ENCODE measurements at regions not wholly inside any gene's neighbourhood (a gene's known extent, or its start where the extent isn't known, plus 50 kb on each side); places are given as distances from the start of the nearest gene placed in this dataset.

- H3K4me3 ChIP-seq (ENCODE audit: low read length) = no peak overlapping the region
- DNase-seq = no peak
- WGBS (ENCODE audit: insufficient coverage) = no CpG with 5 or more reads among the region's 1 CpG
Observed at GRCh38 chr10:120016906-120017305, 124.4 kb downstream of the SEC23IP start.

DNA sequence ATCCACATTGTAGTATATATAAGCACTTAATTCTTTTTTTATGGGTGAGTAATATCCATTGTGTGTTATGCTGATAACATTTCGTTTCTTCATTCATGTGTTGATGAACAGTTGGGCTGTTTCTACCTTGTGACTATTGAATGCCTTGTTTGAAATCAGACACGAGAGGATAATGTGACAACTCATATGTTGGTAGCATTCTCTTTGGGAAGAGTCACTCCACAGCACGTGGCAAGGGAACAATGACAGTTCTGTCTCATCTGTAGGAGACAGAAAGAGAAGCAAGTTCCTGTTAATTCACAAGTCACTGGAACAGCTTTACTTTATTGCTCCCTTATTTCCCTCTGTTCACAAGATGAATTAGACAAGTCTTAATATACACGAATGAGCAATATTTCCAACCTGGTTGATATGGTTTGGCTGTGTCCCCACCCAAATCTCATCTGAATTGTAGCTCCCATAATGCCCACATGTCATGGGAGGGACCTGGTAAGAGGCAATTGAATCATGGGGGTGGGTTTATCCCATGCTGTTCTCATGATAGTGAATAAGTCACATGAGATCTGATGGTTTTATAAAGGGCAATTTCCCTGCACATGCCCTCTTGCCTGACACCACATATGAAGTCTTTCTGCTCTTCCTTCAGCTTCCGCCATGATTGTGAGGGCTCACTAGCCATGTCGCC is 125.3 kb downstream of the SEC23IP start:
- no peaks in the 10 kb centered on the region for H3K27me3 ChIP-seq (ENCODE audit: control insufficient read depth, insufficient read depth, low read length)
- H3K4me3 ChIP-seq (ENCODE audit: low read length) = no peak overlapping the region
- WGBS (ENCODE audit: insufficient coverage) = 80% methylated on average over 1 of the region's 6 CpGs
- no peaks in the 10 kb centered on the region for H3K9me3 ChIP-seq (replicated peaks; ENCODE audit: control insufficient read depth, low read depth, low read length)
- no peak overlapping the region for H3K27ac ChIP-seq (ENCODE audit: low read length)
- no peaks in the 10 kb centered on the region for H3K36me3 ChIP-seq (ENCODE audit: control insufficient read depth, insufficient read depth, low read length)
- H3K4me1 ChIP-seq (ENCODE audit: control insufficient read depth, insufficient read depth, low read length) = no peaks in the 10 kb centered on the region
- no peak for DNase-seq

More at GRCh38 chr10:120016906-120017305, 124.4 kb downstream of the SEC23IP start:
- Histone ChIP-seq H3K9me3 (replicated peaks; ENCODE audit: control insufficient read depth, low read depth, low read length) (no peaks in the 10 kb centered on the region), H3K27me3 (ENCODE audit: control insufficient read depth, insufficient read depth, low read length) (peaks cover 2% of the 10 kb centered on the region), H3K4me1 (ENCODE audit: control insufficient read depth, insufficient read depth, low read length) (no peaks in the 10 kb centered on the region), H3K27ac (ENCODE audit: low read length) (no peak overlapping the region), H3K36me3 (ENCODE audit: control insufficient read depth, insufficient read depth, low read length) (no peaks in the 10 kb centered on the region)

DNA sequence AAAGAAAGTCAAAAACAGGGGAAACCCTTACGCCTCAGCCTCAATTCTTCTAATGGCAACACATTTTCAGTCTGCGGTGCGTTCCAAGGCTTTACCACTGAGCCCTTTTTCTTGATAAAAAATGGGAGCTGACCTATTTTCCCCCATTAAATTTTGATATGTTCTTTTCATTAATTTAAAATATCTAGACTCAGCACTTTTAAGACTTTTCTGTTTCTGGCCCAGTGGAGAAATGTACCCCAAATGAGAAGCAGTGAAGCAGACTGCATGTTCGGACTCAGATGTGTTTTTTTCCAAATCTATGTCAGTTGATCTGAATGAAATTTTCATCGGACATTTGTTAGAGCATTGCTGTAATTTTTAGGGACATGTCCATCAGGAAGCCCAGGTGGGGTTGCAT is 126.2 kb downstream of the SEC23IP start:
- H3K27me3 ChIP-seq (ENCODE audit: control insufficient read depth, insufficient read depth, low read length) = no peaks in the 10 kb centered on the region
- WGBS (ENCODE audit: insufficient coverage) = 89% methylated on average over 5 of the region's 5 CpGs
- H3K9me3 ChIP-seq (replicated peaks; ENCODE audit: control insufficient read depth, low read depth, low read length) = no peaks in the 10 kb centered on the region
- H3K4me3 ChIP-seq (ENCODE audit: low read length) = no peak overlapping the region
- no peaks in the 10 kb centered on the region for H3K4me1 ChIP-seq (ENCODE audit: control insufficient read depth, insufficient read depth, low read length)
- no peaks in the 10 kb centered on the region for H3K36me3 ChIP-seq (ENCODE audit: control insufficient read depth, insufficient read depth, low read length)
- no peak for DNase-seq
- no peak overlapping the region for H3K27ac ChIP-seq (ENCODE audit: low read length)

GRCh38 chr10:120019568-120019967 is 127.0 kb downstream of the SEC23IP start:
- WGBS (ENCODE audit: insufficient coverage) = no CpG with 5 or more reads among the region's 1 CpG
- no peak for DNase-seq
- H3K27ac ChIP-seq (ENCODE audit: low read length) = no peak overlapping the region
- H3K36me3 ChIP-seq (ENCODE audit: control insufficient read depth, insufficient read depth, low read length) = no peaks in the 10 kb centered on the region
- H3K9me3 ChIP-seq (replicated peaks; ENCODE audit: control insufficient read depth, low read depth, low read length) = no peaks in the 10 kb centered on the region
- H3K4me3 ChIP-seq (ENCODE audit: low read length) = no peak overlapping the region
- H3K4me1 ChIP-seq (ENCODE audit: control insufficient read depth, insufficient read depth, low read length) = no peaks in the 10 kb centered on the region
- H3K27me3 ChIP-seq (ENCODE audit: control insufficient read depth, insufficient read depth, low read length) = no peaks in the 10 kb centered on the region

DNA sequence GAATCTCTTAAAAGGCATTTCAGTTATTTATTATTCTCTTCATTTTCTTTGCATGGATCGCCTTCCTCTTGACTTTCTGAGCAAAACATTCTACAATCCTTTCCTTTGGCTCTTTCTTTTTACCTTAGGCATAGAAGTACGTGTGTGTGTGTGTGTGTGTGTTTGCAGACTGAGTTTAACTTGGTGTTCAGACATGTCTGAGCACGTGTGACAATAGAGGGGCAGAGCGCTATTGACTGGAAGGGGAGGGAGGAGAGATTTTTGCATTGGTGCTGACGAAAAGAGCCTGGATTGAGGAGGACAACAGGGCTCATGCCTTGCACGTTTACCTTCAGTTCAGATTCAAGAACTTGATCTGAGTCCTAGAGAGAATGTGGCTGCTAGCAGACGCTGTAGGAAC is 129.8 kb downstream of the SEC23IP start:
- H3K27me3 ChIP-seq (ENCODE audit: control insufficient read depth, insufficient read depth, low read length) = no peaks in the 10 kb centered on the region
- no peak for DNase-seq
- H3K4me1 ChIP-seq (ENCODE audit: control insufficient read depth, insufficient read depth, low read length) = no peaks in the 10 kb centered on the region
- 63% methylated on average over 5 of the region's 7 CpGs for WGBS (ENCODE audit: insufficient coverage)
- H3K27ac ChIP-seq (ENCODE audit: low read length) = no peak overlapping the region
- H3K9me3 ChIP-seq (replicated peaks; ENCODE audit: control insufficient read depth, low read depth, low read length) = no peaks in the 10 kb centered on the region
- H3K4me3 ChIP-seq (ENCODE audit: low read length) = no peak overlapping the region
- no peaks in the 10 kb centered on the region for H3K36me3 ChIP-seq (ENCODE audit: control insufficient read depth, insufficient read depth, low read length)

DNA sequence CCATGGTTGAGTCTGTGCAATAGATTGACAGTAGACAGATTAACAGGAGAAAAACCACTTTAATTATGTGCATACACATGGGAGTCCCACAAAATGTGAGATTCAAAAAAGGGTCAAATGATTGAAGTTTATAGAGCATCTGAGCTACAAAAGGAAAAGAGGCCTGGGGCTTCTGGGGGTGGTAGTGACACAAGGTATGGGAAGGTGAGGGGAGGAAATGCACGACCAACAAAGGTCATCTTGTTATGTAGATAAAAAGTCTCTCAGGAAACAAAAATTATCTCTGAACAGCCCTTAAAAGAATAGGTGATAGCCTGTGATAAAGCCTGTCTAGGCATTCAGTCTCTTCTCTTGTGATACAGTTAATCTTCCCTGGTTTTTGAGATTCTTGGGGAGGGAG is 141.7 kb downstream of the SEC23IP start:
- no peak for DNase-seq
- H3K9me3 ChIP-seq (replicated peaks; ENCODE audit: control insufficient read depth, low read depth, low read length) = no peaks in the 10 kb centered on the region
- no peaks in the 10 kb centered on the region for H3K4me1 ChIP-seq (ENCODE audit: control insufficient read depth, insufficient read depth, low read length)
- H3K27ac ChIP-seq (ENCODE audit: low read length) = no peak overlapping the region
- WGBS (ENCODE audit: insufficient coverage) = no CpG with 5 or more reads among the region's 1 CpG
- no peaks in the 10 kb centered on the region for H3K36me3 ChIP-seq (ENCODE audit: control insufficient read depth, insufficient read depth, low read length)
- H3K27me3 ChIP-seq (ENCODE audit: control insufficient read depth, insufficient read depth, low read length) = no peaks in the 10 kb centered on the region
- H3K4me3 ChIP-seq (ENCODE audit: low read length) = no peak overlapping the region

DNA sequence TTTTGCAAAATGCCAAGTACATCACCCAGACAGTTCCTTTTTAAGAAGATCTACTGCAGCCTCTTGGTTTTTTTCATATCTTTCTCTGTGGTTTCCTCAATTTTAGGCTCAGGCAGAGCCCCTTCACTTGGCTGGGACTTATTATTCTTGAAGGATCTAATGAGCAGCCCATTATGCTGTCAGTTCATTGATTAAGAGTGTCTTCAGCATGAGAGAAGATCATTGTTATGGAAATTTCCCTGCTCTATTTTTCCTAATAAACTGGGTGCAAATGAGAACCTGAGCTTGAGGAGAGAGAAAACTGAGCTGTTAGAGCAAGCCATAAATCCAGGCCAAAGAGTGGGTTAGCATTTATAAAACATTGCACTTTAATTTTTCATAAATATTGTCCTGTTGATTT is 146.5 kb downstream of the SEC23IP start:
- H3K36me3 ChIP-seq (ENCODE audit: control insufficient read depth, insufficient read depth, low read length) = no peaks in the 10 kb centered on the region
- H3K4me1 ChIP-seq (ENCODE audit: control insufficient read depth, insufficient read depth, low read length) = no peaks in the 10 kb centered on the region
- no peaks in the 10 kb centered on the region for H3K27me3 ChIP-seq (ENCODE audit: control insufficient read depth, insufficient read depth, low read length)
- H3K4me3 ChIP-seq (ENCODE audit: low read length) = no peak overlapping the region
- no peak for DNase-seq
- no peaks in the 10 kb centered on the region for H3K9me3 ChIP-seq (replicated peaks; ENCODE audit: control insufficient read depth, low read depth, low read length)
- no peak overlapping the region for H3K27ac ChIP-seq (ENCODE audit: low read length)

- no peak overlapping the region for H3K27ac ChIP-seq (ENCODE audit: low read length)
- no peaks in the 10 kb centered on the region for H3K27me3 ChIP-seq (ENCODE audit: control insufficient read depth, insufficient read depth, low read length)
- no peaks in the 10 kb centered on the region for H3K4me1 ChIP-seq (ENCODE audit: control insufficient read depth, insufficient read depth, low read length)
- DNase-seq = no peak
- WGBS (ENCODE audit: insufficient coverage) = 93% methylated on average over 3 of the region's 6 CpGs
- H3K9me3 ChIP-seq (replicated peaks; ENCODE audit: control insufficient read depth, low read depth, low read length) = no peaks in the 10 kb centered on the region
- no peak overlapping the region for H3K4me3 ChIP-seq (ENCODE audit: low read length)
- H3K36me3 ChIP-seq (ENCODE audit: control insufficient read depth, insufficient read depth, low read length) = no peaks in the 10 kb centered on the region
Observed at GRCh38 chr10:120039826-120040225, 147.3 kb downstream of the SEC23IP start.

DNA sequence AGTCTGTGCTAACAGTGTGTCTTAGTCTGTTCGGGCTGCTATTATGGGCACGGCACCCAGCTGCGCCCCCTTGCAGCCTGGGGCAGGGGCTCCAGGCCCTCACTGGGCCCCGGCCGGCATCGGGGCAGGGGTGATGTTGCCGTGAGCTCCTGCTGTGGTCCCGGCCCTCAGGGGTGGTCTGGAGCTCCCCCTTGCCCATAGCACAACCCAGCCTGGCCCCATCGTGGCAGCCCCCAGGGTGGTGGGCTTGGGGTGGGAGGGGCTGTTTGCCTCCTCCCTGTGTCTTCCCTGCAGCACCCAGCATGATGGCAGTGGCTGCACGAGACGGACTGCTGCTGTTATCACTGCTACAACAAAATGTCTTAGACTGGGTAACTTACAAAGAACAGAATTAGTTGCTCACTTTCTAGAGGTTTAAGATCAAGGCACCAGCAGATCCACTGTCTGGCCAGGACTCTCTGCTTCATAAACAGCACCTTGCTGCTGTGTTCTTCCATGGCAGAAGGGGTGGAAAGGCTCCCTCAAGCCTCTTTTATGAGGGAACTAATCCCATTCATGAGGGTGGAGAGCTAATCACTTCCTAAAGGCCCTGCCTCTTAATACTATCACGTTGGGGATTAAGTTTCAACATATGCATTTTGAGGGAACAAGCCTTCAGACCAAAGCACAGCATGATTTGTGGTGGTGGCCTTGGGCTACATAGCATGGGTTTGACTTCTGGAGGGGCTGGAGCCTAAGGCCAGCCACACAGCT is 149.5 kb downstream of the SEC23IP start:
- 86% methylated on average over 6 of the region's 12 CpGs for WGBS (ENCODE audit: insufficient coverage)
- H3K4me1 ChIP-seq (ENCODE audit: control insufficient read depth, insufficient read depth, low read length) = no peaks in the 10 kb centered on the region
- no peak overlapping the region for H3K27ac ChIP-seq (ENCODE audit: low read length)
- H3K4me3 ChIP-seq (ENCODE audit: low read length) = no peak overlapping the region
- H3K27me3 ChIP-seq (ENCODE audit: control insufficient read depth, insufficient read depth, low read length) = no peaks in the 10 kb centered on the region
- no peak for DNase-seq
- H3K36me3 ChIP-seq (ENCODE audit: control insufficient read depth, insufficient read depth, low read length) = no peaks in the 10 kb centered on the region
- H3K9me3 ChIP-seq (replicated peaks; ENCODE audit: control insufficient read depth, low read depth, low read length) = no peaks in the 10 kb centered on the region

- Histone ChIP-seq H3K27me3 (ENCODE audit: control insufficient read depth, insufficient read depth, low read length) (no peaks in the 10 kb centered on the region), H3K4me3 (ENCODE audit: low read length) (no peak overlapping the region), H3K36me3 (ENCODE audit: control insufficient read depth, insufficient read depth, low read length) (no peaks in the 10 kb centered on the region), H3K4me1 (ENCODE audit: control insufficient read depth, insufficient read depth, low read length) (no peaks in the 10 kb centered on the region), H3K27ac (ENCODE audit: low read length) (no peak overlapping the region), H3K9me3 (replicated peaks; ENCODE audit: control insufficient read depth, low read depth, low read length) (no peaks in the 10 kb centered on the region)
- no peak for DNase-seq
Observed at GRCh38 chr10:120042705-120043104, 150.2 kb downstream of the SEC23IP start.

Data from muscle of leg (tissue), 3 donors.